Fibroblast of the aortic adventitia (primary cell): ENCODE measurements at regions not wholly inside any gene's neighbourhood (a gene's known extent, or its start where the extent isn't known, plus 50 kb on each side); places are given as distances from the start of the nearest gene placed in this dataset.

Source experiments
- DNase-seq: peaks from one replicate; pipeline ENCODE4 v3.0.0-alpha.2; 2010; ENCODE audit warnings: low read depth
- H3K4me3 ChIP-seq: 2 replicates; pipeline ENCODE4 v1.5.1; 2011; ENCODE audit warnings: low read depth, mild to moderate bottlenecking, control low read depth, low read length, moderate library complexity
- CTCF ChIP-seq: IDR thresholded peaks from 2 replicates; pipeline ENCODE4 v1.5.1; 2011; ENCODE audit warnings: mild to moderate bottlenecking, low read length, control low read depth, inconsistent platforms; ENCODE audit not compliant: insufficient read depth

GRCh38 chr5:93055971-93056370 lies 525.0 kb downstream of the NR2F1-AS1 start:
- no peak for TF ChIP-seq CTCF
- H3K4me3 ChIP-seq = no peak overlapping the region
- DNase-seq = no peak

GRCh38 chr5:93055561-93055960 lies 525.5 kb downstream of the NR2F1-AS1 start:
- TF ChIP-seq CTCF = no peak

GRCh38 chr5:93054424-93055163 lies 526.4 kb downstream of the NR2F1-AS1 start:
- TF ChIP-seq CTCF = no peak
- peak; percentile 47 for DNase-seq
- H3K4me3 ChIP-seq = no peak overlapping the region

More at GRCh38 chr5:93055561-93055960, 525.5 kb downstream of the NR2F1-AS1 start:
- no peak for DNase-seq
- H3K4me3 ChIP-seq = no peak overlapping the region

- DNase-seq = peak; percentile 31
- H3K4me3 ChIP-seq = no peak overlapping the region
- TF ChIP-seq CTCF = no peak
These were observed 527.2 kb downstream of the NR2F1-AS1 start for GRCh38 chr5:93053825-93054224.

GRCh38 chr5:93048858-93049257 lies 532.2 kb downstream of the NR2F1-AS1 start:
- DNase-seq = no peak
- no peak for TF ChIP-seq CTCF
- H3K4me3 ChIP-seq = no peak overlapping the region

- no peak overlapping the region for H3K4me3 ChIP-seq
- TF ChIP-seq CTCF = no peak
- no peak for DNase-seq
These were observed 536.0 kb downstream of the NR2F1-AS1 start for GRCh38 chr5:93044859-93045666.
